Keratinocyte (primary cell): ENCODE measurements at regions not wholly inside any gene's neighbourhood (a gene's known extent, or its start where the extent isn't known, plus 50 kb on each side); places are given as distances from the start of the nearest gene placed in this dataset.
"Not testable (repeated sequence)": the region's sequence is repeated elsewhere in the genome, so short reads cannot be mapped to it uniquely, and the experiment has no call there.

Source experiments
- DNase-seq: peaks from one replicate; pipeline ENCODE4 v3.0.0-alpha.2; 2011; ENCODE audit warnings: low read depth, missing footprints, low spot score
- FAIRE-seq: peaks from 2 replicates; lab custom pipeline; 2011; peaks lifted over from hg19 to GRCh38; lab: Jason Lieb, UNC
- H2AFZ ChIP-seq: 2 replicates; pipeline ENCODE4 v1.6.0; 2012; ENCODE audit warnings: low read length, control low read depth, inconsistent platforms; ENCODE audit not compliant: control insufficient read depth
- H3K27ac ChIP-seq: 2 replicates; pipeline ENCODE4 v1.5.1; 2011; ENCODE audit warnings: low read length; ENCODE audit not compliant: control insufficient read depth, insufficient read depth
- H3K27me3 ChIP-seq: 3 replicates; pipeline ENCODE4 v1.6.0; 2011; ENCODE audit warnings: low read length; ENCODE audit not compliant: control insufficient read depth, insufficient read depth; ENCODE audit errors: extremely low read depth
- H3K36me3 ChIP-seq, 2 experiments: 2 replicates in 1 of 2; 3 replicates in 1 of 2; pipeline ENCODE4 v1.5.1; 2011; ENCODE audit warnings: low read length in 2 of 2, mild to moderate bottlenecking in 1 of 2; ENCODE audit not compliant: control insufficient read depth in 2 of 2, insufficient read depth in 2 of 2; ENCODE audit errors: extremely low read depth in 1 of 2
- H3K4me1 ChIP-seq: 3 replicates; pipeline ENCODE4 v1.5.1; 2011; ENCODE audit warnings: low read length; ENCODE audit not compliant: control insufficient read depth, insufficient read depth; ENCODE audit errors: extremely low read depth
- H3K4me2 ChIP-seq: 3 replicates; pipeline ENCODE4 v1.6.0; 2011; ENCODE audit warnings: low read depth, low read length; ENCODE audit not compliant: control insufficient read depth, insufficient read depth; ENCODE audit errors: extremely low read depth
- H3K4me3 ChIP-seq, 3 experiments: fragments of 200-600 bp in 1 of 3; sonication (generic) in 1 of 3; 2 replicates in 2 of 3; 3 replicates in 1 of 3; pipeline ENCODE4 v1.5.1; 2011 to 2016; ENCODE audit warnings: low read length in 3 of 3, mild to moderate bottlenecking in 3 of 3, control low read depth in 2 of 3, inconsistent platforms in 1 of 3, low read depth in 1 of 3, mixed read lengths in 1 of 3, mixed run types in 1 of 3, moderate library complexity in 1 of 3; ENCODE audit not compliant: control insufficient read depth in 2 of 3, insufficient read depth in 2 of 3; ENCODE audit errors: extremely low read depth in 1 of 3
- H3K79me2 ChIP-seq: 2 replicates; pipeline ENCODE4 v1.6.0; 2012; ENCODE audit warnings: low read length; ENCODE audit not compliant: control insufficient read depth, insufficient read depth
- H3K9ac ChIP-seq: 3 replicates; pipeline ENCODE4 v1.6.0; 2011; ENCODE audit warnings: low read length; ENCODE audit not compliant: control insufficient read depth, insufficient read depth; ENCODE audit errors: extremely low read depth
- H3K9me1 ChIP-seq: 3 replicates; pipeline ENCODE4 v1.6.0; 2011; ENCODE audit warnings: low read length; ENCODE audit not compliant: control insufficient read depth, insufficient read depth; ENCODE audit errors: extremely low read depth
- H3K9me3 ChIP-seq: 2 replicates; pipeline ENCODE4 v1.5.1; 2012; ENCODE audit warnings: low read depth, low read length; ENCODE audit not compliant: control insufficient read depth
- H4K20me1 ChIP-seq: 3 replicates; pipeline ENCODE4 v1.6.0; 2011; ENCODE audit warnings: low read length; ENCODE audit not compliant: control insufficient read depth, insufficient read depth; ENCODE audit errors: extremely low read depth
- CTCF ChIP-seq, 3 experiments: IDR thresholded peaks in 1 of 3; conservative IDR thresholded peaks in 1 of 3; optimal IDR thresholded peaks in 1 of 3; 2 replicates in 2 of 3; 3 replicates in 1 of 3; pipeline versions ENCODE3 to v1.5.1; 2011; ENCODE audit warnings: low read length in 3 of 3, mild to moderate bottlenecking in 3 of 3, moderate library complexity in 2 of 3, control low read depth in 1 of 3, inconsistent platforms in 1 of 3; ENCODE audit not compliant: insufficient read depth in 2 of 3; ENCODE audit errors: extremely low read depth in 1 of 3
- EZH2 ChIP-seq: IDR thresholded peaks from one replicate; pipeline ENCODE4 v1.6.1; 2012; ENCODE audit warnings: inconsistent platforms, mild to moderate bottlenecking, low read length, moderate library complexity
- dilution Hi-C: fragments of 300-500 bp; cut with MboI; formaldehyde crosslinking; loops from one replicate; pipeline ENCODE4 v1.7.0; 2020; ENCODE audit warnings: low sequenced_read_pairs; ENCODE audit not compliant: extremely low pct_ligation_motif_present

- H3K4me1 ChIP-seq, result no peaks in the 10 kb centered on the region
- no peak overlapping the region for H3K27ac ChIP-seq
- dilution Hi-C loops, result no loop called here
- no peak for DNase-seq
- TF ChIP-seq CTCF (optimal IDR thresholded peaks at IDR 0.05 in 1 of 3, IDR thresholded peaks at IDR 0.05 in 1 of 3, conservative IDR thresholded peaks at IDR 0.05 in 1 of 3; ENCODE audit: extremely low read depth in 1 of 3, insufficient read depth in 2 of 3, low read length in 3 of 3), result no peak
- TF ChIP-seq EZH2, result no peak
- FAIRE-seq, result no peak
- H3K79me2 ChIP-seq, result no peaks in the 10 kb centered on the region
- no peaks in the 10 kb centered on the region for H3K9me3 ChIP-seq
- no peaks in the 10 kb centered on the region for H4K20me1 ChIP-seq
- H3K9ac ChIP-seq, result no peak overlapping the region
- H3K36me3 ChIP-seq, result no peaks in the 10 kb centered on the region
- no peak overlapping the region for H3K4me2 ChIP-seq
- no peaks in the 10 kb centered on the region for H3K9me1 ChIP-seq
- H3K27me3 ChIP-seq, result no peaks in the 10 kb centered on the region
- H3K4me3 ChIP-seq, result no peak overlapping the region
- no peak overlapping the region for H2AFZ ChIP-seq
Observed at GRCh38 chr12:102314821-102315220, 117.2 kb upstream of the PMCH start.

GRCh38 chr12:102313116-102313971 is 115.7 kb upstream of the PMCH start:
- H3K4me1 ChIP-seq, H3K9me3 ChIP-seq, H3K9me1 ChIP-seq, FAIRE-seq, H3K9ac ChIP-seq, H4K20me1 ChIP-seq, H3K4me2 ChIP-seq, DNase-seq, H3K27me3 ChIP-seq, H3K79me2 ChIP-seq, H2AFZ ChIP-seq, H3K4me3 ChIP-seq, H3K36me3 ChIP-seq, dilution Hi-C loops, H3K27ac ChIP-seq: not testable (repeated sequence)

- H3K4me3 ChIP-seq, result no peak overlapping the region
- dilution Hi-C loops, result no loop called here
- H3K9ac ChIP-seq, result no peak overlapping the region
- TF ChIP-seq CTCF (optimal IDR thresholded peaks at IDR 0.05 in 1 of 3, IDR thresholded peaks at IDR 0.05 in 1 of 3, conservative IDR thresholded peaks at IDR 0.05 in 1 of 3; ENCODE audit: extremely low read depth in 1 of 3, insufficient read depth in 2 of 3, low read length in 3 of 3), result no peak
- no peak for TF ChIP-seq EZH2
- no peak for DNase-seq
- H3K79me2 ChIP-seq, result no peaks in the 10 kb centered on the region
- H3K9me3 ChIP-seq, result no peaks in the 10 kb centered on the region
- H3K4me1 ChIP-seq, result no peaks in the 10 kb centered on the region
- no peak overlapping the region for H3K4me2 ChIP-seq
- FAIRE-seq, result no peak
- H4K20me1 ChIP-seq, result no peaks in the 10 kb centered on the region
- H3K9me1 ChIP-seq, result no peaks in the 10 kb centered on the region
- no peaks in the 10 kb centered on the region for H3K36me3 ChIP-seq
- H2AFZ ChIP-seq, result no peak overlapping the region
- H3K27ac ChIP-seq, result no peak overlapping the region
- H3K27me3 ChIP-seq, result no peaks in the 10 kb centered on the region
Observed at GRCh38 chr12:102305486-102305885, 107.9 kb upstream of the PMCH start.

- H3K4me2 ChIP-seq, H2AFZ ChIP-seq, FAIRE-seq, H3K27me3 ChIP-seq, H4K20me1 ChIP-seq, H3K4me3 ChIP-seq, dilution Hi-C loops, H3K9ac ChIP-seq, H3K9me3 ChIP-seq, DNase-seq, H3K36me3 ChIP-seq, H3K4me1 ChIP-seq, H3K27ac ChIP-seq, H3K79me2 ChIP-seq, H3K9me1 ChIP-seq: not testable (repeated sequence)
Observed at GRCh38 chr12:102304667-102305066, 107.0 kb upstream of the PMCH start.
